Psoas muscle (tissue), 7 donors: ENCODE measurements at regions not wholly inside any gene's neighbourhood (a gene's known extent, or its start where the extent isn't known, plus 50 kb on each side); places are given as distances from the start of the nearest gene placed in this dataset.

Source experiments
- ATAC-seq, 4 donors: fragments of 200-7000 bp; cut with Tn5 transposase; one replicate each; pipeline ENCODE4 v1.9.1; 2020; ENCODE audit warnings: moderate library complexity in 3 of 4, mild to moderate bottlenecking in 2 of 4
- DNase-seq, 2 donors: peaks; one replicate each; pipeline ENCODE4 v3.0.0-alpha.2; 2020
- H3K27ac ChIP-seq: fragments of 200-600 bp; one replicate; pipeline ENCODE4 v1.8.0; 2022
- H3K27me3 ChIP-seq, 3 donors: fragments of 200-600 bp in 1 of 3; one replicate each; pipeline versions ENCODE4 v1.6.1 to v1.8.0; 2013 to 2022; ENCODE audit warnings: low read length in 2 of 3, mild to moderate bottlenecking in 2 of 3, moderate library complexity in 1 of 3; ENCODE audit not compliant: insufficient read depth in 3 of 3
- H3K36me3 ChIP-seq, 2 donors: fragments of 200-600 bp in 1 of 2; one replicate each; pipeline versions ENCODE4 v1.6.1 to v1.8.0; 2013 to 2022; ENCODE audit warnings: low read depth in 1 of 2, mild to moderate bottlenecking in 1 of 2, moderate library complexity in 1 of 2; ENCODE audit not compliant: insufficient read depth in 1 of 2
- H3K4me1 ChIP-seq: fragments of 200-600 bp; one replicate; pipeline ENCODE4 v1.8.0; 2022
- H3K4me3 ChIP-seq: fragments of 200-600 bp; one replicate; pipeline ENCODE4 v1.8.0; 2022; ENCODE audit warnings: mild to moderate bottlenecking
- H3K9me3 ChIP-seq: fragments of 200-600 bp; one replicate; pipeline ENCODE4 v1.8.0; 2022
- WGBS, 3 donors: extraction: QIAGEN DNeasy Blood & Tissue Kit; methylation state at CpG; one replicate each; pipeline versions ENCODE4 v1.1.6 to v1.1.7; 2013; 5-methylcytosine and 5-hydroxymethylcytosine counted together
- intact Hi-C, 2 donors: fragments of 100-400 bp; cut with DNase I; formaldehyde crosslinking; loops; one replicate each; pipeline versions ENCODE4 v1.11.0 to v1.14.2; 2022
- TF ChIP-seq, protein P1 (sequence below): fragments of 200-600 bp; IDR thresholded peaks from one replicate; pipeline ENCODE4 v1.8.0; 2022; ENCODE audit warnings: antibody characterized with exemption
- donor health status: healthy with polysubstance abuse.
- donor health status: DM: no; HTN: no; CAD: no; lungs with moderate emphysema.
- donor health status: Bipolar disorder and iron deficiency.
- donor health status: healthy.
- donor health status: DM: yes; HTN: yes; CAD: no.
- donor health status: DM: no; HTN: no; CAD: no.
- donor health status: DM: yes; HTN: yes; CAD: no.

DNA sequence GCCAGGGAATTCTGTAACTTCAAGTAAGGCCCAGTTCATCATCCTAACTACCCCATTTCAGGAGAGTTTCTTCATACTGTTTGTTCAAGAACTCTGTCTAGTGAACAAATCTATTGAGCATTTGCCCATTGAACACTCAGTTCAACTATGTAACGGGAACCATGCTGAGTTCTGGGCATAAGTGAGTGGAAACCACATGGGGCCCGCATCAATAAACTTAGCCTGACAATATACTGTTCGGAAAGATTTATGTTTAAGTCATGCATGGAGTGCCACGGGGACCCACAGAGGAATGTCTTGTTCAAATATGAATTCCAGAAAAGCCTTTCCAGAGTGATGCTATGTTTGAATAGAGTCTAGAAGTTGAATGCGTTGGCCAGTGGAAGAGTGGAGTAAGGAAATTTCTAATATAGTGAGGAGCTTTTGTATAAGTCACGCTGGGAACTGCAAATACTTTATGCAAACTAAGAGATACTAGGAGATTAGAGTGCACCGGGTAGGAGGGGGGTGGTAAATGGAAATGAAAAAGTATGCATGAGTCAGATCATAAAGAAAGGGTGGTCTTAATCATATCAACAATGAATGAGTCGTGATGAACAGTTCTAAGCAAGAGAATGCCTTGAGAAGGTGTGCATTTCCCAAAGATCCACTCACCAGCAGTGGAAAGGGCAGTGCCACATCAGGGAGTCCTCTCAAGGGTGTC, 279.8 kb downstream of the VPS13C start:
- intact Hi-C loops = no loop called here
- Histone ChIP-seq H3K27me3 (no peaks in the 10 kb centered on the region), H3K4me1 (no peaks in the 10 kb centered on the region), H3K4me3 (no peak overlapping the region), H3K27ac (no peak overlapping the region), H3K9me3 (no peaks in the 10 kb centered on the region), H3K36me3 (no peaks in the 10 kb centered on the region)
- DNase-seq = no peak
- TF ChIP-seq, protein P1, sequence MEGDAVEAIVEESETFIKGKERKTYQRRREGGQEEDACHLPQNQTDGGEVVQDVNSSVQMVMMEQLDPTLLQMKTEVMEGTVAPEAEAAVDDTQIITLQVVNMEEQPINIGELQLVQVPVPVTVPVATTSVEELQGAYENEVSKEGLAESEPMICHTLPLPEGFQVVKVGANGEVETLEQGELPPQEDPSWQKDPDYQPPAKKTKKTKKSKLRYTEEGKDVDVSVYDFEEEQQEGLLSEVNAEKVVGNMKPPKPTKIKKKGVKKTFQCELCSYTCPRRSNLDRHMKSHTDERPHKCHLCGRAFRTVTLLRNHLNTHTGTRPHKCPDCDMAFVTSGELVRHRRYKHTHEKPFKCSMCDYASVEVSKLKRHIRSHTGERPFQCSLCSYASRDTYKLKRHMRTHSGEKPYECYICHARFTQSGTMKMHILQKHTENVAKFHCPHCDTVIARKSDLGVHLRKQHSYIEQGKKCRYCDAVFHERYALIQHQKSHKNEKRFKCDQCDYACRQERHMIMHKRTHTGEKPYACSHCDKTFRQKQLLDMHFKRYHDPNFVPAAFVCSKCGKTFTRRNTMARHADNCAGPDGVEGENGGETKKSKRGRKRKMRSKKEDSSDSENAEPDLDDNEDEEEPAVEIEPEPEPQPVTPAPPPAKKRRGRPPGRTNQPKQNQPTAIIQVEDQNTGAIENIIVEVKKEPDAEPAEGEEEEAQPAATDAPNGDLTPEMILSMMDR = no peak
- ATAC-seq = no peak
- WGBS, 3 donors = 83 to 86% (median 85%) methylated on average over 8 of the region's 8 CpGs

DNA sequence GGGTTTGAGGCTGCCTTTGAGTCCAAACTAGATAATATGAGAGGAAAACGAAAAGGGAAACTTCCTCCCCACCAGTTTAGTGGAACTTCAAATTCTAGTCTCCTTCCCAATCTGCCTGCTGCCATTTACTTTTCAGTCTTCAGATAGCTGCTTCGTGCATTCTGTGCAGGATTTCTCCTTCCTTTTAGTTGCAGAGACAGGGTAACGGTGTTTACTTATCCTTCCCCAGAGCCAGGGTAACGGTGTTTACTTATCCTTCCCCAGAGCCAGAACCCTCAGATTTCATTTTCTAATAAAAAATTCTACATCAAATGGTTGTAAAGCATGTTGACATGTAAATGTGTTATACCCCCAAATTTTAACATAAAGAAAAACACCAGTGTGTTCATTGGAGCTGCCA, 282.6 kb downstream of the VPS13C start:
- no peaks in the 10 kb centered on the region for H3K9me3 ChIP-seq
- no peaks in the 10 kb centered on the region for H3K27me3 ChIP-seq
- WGBS, 3 donors = 59 to 74% (median 63%) methylated on average over 4 of the region's 4 CpGs
- no peaks in the 10 kb centered on the region for H3K36me3 ChIP-seq
- ATAC-seq = no peak
- no peaks in the 10 kb centered on the region for H3K4me1 ChIP-seq
- TF ChIP-seq, protein P1 = no peak
- H3K4me3 ChIP-seq = no peak overlapping the region
- intact Hi-C loops = no loop called here
- no peak for DNase-seq
- H3K27ac ChIP-seq = no peak overlapping the region

DNA sequence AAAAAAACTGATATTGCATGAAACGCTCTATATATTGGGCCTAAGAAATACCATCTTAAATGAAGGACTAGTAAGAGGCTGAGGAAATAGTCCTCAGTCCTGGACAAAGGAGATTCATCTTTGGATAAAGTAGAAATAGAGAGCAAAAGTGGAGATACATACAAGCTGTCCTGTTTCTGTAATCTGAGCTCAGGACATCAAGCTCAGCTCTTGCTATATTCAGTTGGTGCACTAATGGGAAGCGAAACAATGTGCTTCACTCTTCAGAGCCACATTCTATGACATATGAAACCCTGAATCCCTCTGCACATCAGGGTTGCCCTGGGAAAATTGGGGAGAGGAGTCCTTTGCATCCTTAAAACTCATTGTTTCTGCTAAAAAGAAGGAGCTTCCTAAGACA, 290.7 kb downstream of the VPS13C start:
- 55 to 82% (median 60%) methylated on average over 2 of the region's 2 CpGs for WGBS, 3 donors
- Histone ChIP-seq H3K4me3 (no peak overlapping the region), H3K27ac (no peak overlapping the region), H3K4me1 (peaks cover 15% of the 10 kb centered on the region), H3K27me3 (no peaks in the 10 kb centered on the region), H3K9me3 (no peaks in the 10 kb centered on the region), H3K36me3 (no peaks in the 10 kb centered on the region)
- TF ChIP-seq, protein P1 = no peak
- intact Hi-C loops = no loop called here
- ATAC-seq (peak in 3 of 4 donors; percentile 70 to 89 (median 74)), DNase-seq (no peak)

DNA sequence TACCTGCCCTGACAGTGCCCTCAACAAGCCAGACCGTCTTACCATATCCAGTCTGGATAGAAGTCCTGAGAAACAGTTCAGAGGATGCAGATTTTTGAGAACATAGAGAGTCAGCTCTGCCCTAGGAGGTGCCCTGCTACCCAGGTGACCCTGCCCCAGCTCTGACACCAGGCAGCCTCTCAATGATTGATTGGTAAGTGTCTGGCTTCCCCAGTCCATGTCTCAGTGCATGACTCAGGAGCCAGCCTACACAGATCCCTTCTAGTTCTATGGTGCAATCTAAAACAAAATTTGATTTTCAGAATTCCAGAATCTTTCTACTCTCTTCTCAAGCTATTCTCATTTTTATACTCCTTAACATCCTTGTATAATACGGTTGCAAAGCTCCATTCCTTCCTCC, 292.1 kb downstream of the VPS13C start:
- H3K4me1 ChIP-seq = peaks cover 17% of the 10 kb centered on the region
- ATAC-seq = peak in 3 of 4 donors; percentile 72 to 83 (median 78)
- H3K27me3 ChIP-seq = no peaks in the 10 kb centered on the region

More for the DNA sequence above, 292.1 kb downstream of the VPS13C start:
- TF ChIP-seq, protein P1 = no peak
- Histone ChIP-seq H3K4me3 (no peak overlapping the region), H3K36me3 (no peaks in the 10 kb centered on the region), H3K27ac (no peak overlapping the region), H3K9me3 (no peaks in the 10 kb centered on the region)
- no peak for DNase-seq
- WGBS, 3 donors = 87 to 90% (median 88%) methylated on average over 2 of the region's 2 CpGs
- intact Hi-C loops = no loop called here
